ENCODE measurements at regions not wholly inside any gene's neighbourhood (a gene's known extent, or its start where the extent isn't known, plus 50 kb on each side); places are given as distances from the start of the nearest gene placed in this dataset.

DNA sequence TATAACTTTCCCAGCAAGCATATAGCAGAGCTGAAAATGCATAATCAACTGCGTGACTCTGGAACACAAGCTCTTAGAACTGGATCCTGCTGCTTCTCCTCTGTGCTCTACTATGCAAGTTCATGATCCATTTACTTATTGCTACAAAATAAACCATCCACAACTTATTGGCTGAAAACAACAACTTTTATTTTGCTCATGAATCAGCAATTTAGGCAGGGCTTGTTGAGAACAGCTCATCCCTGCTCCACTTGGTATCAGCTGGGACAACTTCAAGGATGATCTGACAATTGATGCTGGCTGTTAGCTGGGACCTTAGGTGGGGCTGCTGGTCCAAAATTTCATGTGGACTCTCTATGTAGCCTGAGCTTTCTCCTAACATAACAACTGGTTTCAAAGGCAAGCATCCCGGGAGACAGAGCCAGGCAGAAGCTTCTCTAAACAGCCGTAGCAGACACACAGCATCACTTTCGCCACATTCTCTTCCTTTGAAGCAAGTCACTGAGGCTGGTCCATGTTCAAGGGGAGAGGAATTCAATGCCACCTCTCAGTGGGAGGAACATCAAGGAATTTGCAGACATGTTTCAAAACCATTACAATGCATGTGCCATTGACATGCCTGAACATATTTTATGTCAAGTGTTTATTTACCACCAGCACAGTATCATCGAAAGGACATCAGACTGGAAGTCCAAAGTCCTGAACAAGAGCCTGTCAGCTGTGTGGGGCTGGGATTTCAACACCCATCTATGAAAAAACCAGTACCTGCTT is 153.1 kb upstream of the PKDCC start:
- TF ChIP-seq, protein P1, sequence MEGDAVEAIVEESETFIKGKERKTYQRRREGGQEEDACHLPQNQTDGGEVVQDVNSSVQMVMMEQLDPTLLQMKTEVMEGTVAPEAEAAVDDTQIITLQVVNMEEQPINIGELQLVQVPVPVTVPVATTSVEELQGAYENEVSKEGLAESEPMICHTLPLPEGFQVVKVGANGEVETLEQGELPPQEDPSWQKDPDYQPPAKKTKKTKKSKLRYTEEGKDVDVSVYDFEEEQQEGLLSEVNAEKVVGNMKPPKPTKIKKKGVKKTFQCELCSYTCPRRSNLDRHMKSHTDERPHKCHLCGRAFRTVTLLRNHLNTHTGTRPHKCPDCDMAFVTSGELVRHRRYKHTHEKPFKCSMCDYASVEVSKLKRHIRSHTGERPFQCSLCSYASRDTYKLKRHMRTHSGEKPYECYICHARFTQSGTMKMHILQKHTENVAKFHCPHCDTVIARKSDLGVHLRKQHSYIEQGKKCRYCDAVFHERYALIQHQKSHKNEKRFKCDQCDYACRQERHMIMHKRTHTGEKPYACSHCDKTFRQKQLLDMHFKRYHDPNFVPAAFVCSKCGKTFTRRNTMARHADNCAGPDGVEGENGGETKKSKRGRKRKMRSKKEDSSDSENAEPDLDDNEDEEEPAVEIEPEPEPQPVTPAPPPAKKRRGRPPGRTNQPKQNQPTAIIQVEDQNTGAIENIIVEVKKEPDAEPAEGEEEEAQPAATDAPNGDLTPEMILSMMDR (IDR thresholded peaks at IDR 0.05; ENCODE audit: low read length): no peak
- TF ChIP-seq EZH2 (optimal IDR thresholded peaks at IDR 0.05; ENCODE audit: low read depth, low read length) (no peak), EZH2phosphoT487 (IDR thresholded peaks at IDR 0.05; ENCODE audit: low read length) (no peak)

Data from MM.1S (cell line).